ENCODE measurements at regions not wholly inside any gene's neighbourhood (a gene's known extent, or its start where the extent isn't known, plus 50 kb on each side); places are given as distances from the start of the nearest gene placed in this dataset.

GRCh38 chr13:107572156-107572555, 643.2 kb downstream of the LIG4 start:
- 50% methylated on average over 3 of the region's 3 CpGs for WGBS (ENCODE audit: insufficient coverage, low coverage, low lambda C conversion rate, missing lambda C conversion rate)
- no peaks in the 10 kb centered on the region for H3K9me3 ChIP-seq
- H3K36me3 ChIP-seq = no peaks in the 10 kb centered on the region
- ATAC-seq = no peak
- no peak overlapping the region for H3K4me3 ChIP-seq
- no peaks in the 10 kb centered on the region for H3K27me3 ChIP-seq
- no peak overlapping the region for H3K27ac ChIP-seq
- intact Hi-C loops (cut with DNase I) = no loop called here
- no peak for DNase-seq
- no peaks in the 10 kb centered on the region for H3K4me1 ChIP-seq
- TF ChIP-seq CTCF (IDR thresholded peaks at IDR 0.05) = no peak
- no peak for TF ChIP-seq POLR2A (IDR thresholded peaks at IDR 0.05)

GRCh38 chr13:107568181-107568580, 647.2 kb downstream of the LIG4 start:
- intact Hi-C loops (cut with DNase I) = no loop called here
- Histone ChIP-seq H3K4me1 (peaks cover 0 to 7% (median 0%) of the 10 kb centered on the region in 4 donors), H3K27ac (no peak overlapping the region), H3K4me3 (no peak overlapping the region), H3K27me3 (no peaks in the 10 kb centered on the region), H3K36me3 (no peaks in the 10 kb centered on the region), H3K9me3 (no peaks in the 10 kb centered on the region)
- no peak for ATAC-seq
- TF ChIP-seq CTCF (IDR thresholded peaks at IDR 0.05) = no peak
- TF ChIP-seq POLR2A (IDR thresholded peaks at IDR 0.05) = no peak
- WGBS (ENCODE audit: insufficient coverage, low coverage, low lambda C conversion rate, missing lambda C conversion rate) = 68% methylated on average over 2 of the region's 2 CpGs
- no peak for DNase-seq

GRCh38 chr13:107563099-107563925, 652.0 kb downstream of the LIG4 start:
- Histone ChIP-seq H3K27ac (no peak overlapping the region), H3K4me1 (peaks cover 0 to 10% (median 0%) of the 10 kb centered on the region in 4 donors), H3K36me3 (no peaks in the 10 kb centered on the region), H3K9me3 (no peaks in the 10 kb centered on the region), H3K4me3 (no peak overlapping the region), H3K27me3 (no peaks in the 10 kb centered on the region)
- DNase-seq (no peak), ATAC-seq (peak; percentile 73 to 78 (median 78))
- intact Hi-C loops (cut with DNase I) = no loop called here
- WGBS (ENCODE audit: insufficient coverage, low coverage, low lambda C conversion rate, missing lambda C conversion rate) = 27% methylated on average over 7 of the region's 7 CpGs
- TF ChIP-seq POLR2A (IDR thresholded peaks at IDR 0.05) (no peak), CTCF (IDR thresholded peaks at IDR 0.05) (no peak)

- no peak overlapping the region for H3K27ac ChIP-seq
- H3K36me3 ChIP-seq = no peaks in the 10 kb centered on the region
- TF ChIP-seq CTCF (IDR thresholded peaks at IDR 0.05) (no peak), POLR2A (IDR thresholded peaks at IDR 0.05) (no peak)
- no peak for ATAC-seq
- DNase-seq = no peak
- peaks cover 0 to 10% (median 0%) of the 10 kb centered on the region in 4 donors for H3K4me1 ChIP-seq
- intact Hi-C loops (cut with DNase I) = no loop called here
- no peaks in the 10 kb centered on the region for H3K27me3 ChIP-seq
- H3K4me3 ChIP-seq = no peak overlapping the region
- 70% methylated on average over 5 of the region's 5 CpGs for WGBS (ENCODE audit: insufficient coverage, low coverage, low lambda C conversion rate, missing lambda C conversion rate)
- H3K9me3 ChIP-seq = no peaks in the 10 kb centered on the region
These were observed 653.1 kb downstream of the LIG4 start for GRCh38 chr13:107562203-107562602.
